ENCODE measurements at regions not wholly inside any gene's neighbourhood (a gene's known extent, or its start where the extent isn't known, plus 50 kb on each side); places are given as distances from the start of the nearest gene placed in this dataset.

DNA sequence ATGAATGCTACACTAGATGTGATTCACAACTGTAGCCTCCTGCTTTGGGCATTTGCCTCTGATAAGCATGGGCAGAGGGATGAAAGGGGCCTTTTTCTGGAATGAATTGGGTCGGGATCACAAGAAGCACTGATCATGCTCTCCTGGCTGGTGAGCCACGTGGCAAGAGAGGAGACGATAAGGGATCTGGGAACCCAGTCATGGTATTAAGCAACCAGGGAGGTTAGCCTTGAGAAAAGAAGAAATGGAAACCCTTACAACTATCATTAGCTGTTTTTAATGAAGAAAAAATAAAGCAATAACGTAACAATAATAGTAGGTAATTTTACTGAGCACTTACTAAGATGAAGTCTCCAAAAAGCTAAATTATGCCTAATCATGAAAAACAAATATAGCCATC lies 50.0 kb upstream of the RAI14 start:
- H3K9me3 ChIP-seq: no peaks in the 10 kb centered on the region
- DNase-seq (ENCODE audit: low spot score in 2 of 2): no peak
- H3K27ac ChIP-seq: no peak overlapping the region
- no peaks in the 10 kb centered on the region for H3K36me3 ChIP-seq
- H3K27me3 ChIP-seq: no peaks in the 10 kb centered on the region
- H3K4me3 ChIP-seq: no peak overlapping the region
- TF ChIP-seq, protein P1, sequence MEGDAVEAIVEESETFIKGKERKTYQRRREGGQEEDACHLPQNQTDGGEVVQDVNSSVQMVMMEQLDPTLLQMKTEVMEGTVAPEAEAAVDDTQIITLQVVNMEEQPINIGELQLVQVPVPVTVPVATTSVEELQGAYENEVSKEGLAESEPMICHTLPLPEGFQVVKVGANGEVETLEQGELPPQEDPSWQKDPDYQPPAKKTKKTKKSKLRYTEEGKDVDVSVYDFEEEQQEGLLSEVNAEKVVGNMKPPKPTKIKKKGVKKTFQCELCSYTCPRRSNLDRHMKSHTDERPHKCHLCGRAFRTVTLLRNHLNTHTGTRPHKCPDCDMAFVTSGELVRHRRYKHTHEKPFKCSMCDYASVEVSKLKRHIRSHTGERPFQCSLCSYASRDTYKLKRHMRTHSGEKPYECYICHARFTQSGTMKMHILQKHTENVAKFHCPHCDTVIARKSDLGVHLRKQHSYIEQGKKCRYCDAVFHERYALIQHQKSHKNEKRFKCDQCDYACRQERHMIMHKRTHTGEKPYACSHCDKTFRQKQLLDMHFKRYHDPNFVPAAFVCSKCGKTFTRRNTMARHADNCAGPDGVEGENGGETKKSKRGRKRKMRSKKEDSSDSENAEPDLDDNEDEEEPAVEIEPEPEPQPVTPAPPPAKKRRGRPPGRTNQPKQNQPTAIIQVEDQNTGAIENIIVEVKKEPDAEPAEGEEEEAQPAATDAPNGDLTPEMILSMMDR (IDR thresholded peaks at IDR 0.05): no peak
- intact Hi-C loops (cut with DNase I): loop anchor here (5.0 kb wide), 1 partner anchor 51 kb away; the partner anchor contains the start of gene RAI14
- H3K4me1 ChIP-seq: peaks cover 3 to 18% of the 10 kb centered on the region in 2 donors

Measured in ascending aorta (tissue), 2 donors.